ENCODE measurements at regions not wholly inside any gene's neighbourhood (a gene's known extent, or its start where the extent isn't known, plus 50 kb on each side); places are given as distances from the start of the nearest gene placed in this dataset.
"Not testable (repeated sequence)": the region's sequence is repeated elsewhere in the genome, so short reads cannot be mapped to it uniquely, and the experiment has no call there.

DNA sequence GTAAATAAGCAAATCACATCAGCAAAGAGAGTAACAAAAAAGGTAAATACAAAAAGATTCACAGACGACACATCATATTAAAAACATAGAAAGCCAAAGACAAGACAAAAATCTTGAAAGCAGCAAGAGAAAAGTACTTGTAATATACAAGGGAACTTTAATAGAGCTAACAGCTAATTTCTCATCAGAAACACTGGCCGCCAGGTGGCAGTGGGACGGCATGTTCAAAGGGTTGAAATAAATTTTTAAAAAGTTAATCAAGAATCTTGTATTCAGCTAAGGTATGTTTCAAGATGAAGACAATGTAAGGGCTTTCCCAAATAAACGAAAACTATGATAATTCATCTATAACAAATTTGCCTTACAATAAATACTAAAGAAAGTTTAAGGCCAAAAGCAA, 358.1 kb downstream of the LRRIQ3 start:
- DNase-seq: no peak

DNA sequence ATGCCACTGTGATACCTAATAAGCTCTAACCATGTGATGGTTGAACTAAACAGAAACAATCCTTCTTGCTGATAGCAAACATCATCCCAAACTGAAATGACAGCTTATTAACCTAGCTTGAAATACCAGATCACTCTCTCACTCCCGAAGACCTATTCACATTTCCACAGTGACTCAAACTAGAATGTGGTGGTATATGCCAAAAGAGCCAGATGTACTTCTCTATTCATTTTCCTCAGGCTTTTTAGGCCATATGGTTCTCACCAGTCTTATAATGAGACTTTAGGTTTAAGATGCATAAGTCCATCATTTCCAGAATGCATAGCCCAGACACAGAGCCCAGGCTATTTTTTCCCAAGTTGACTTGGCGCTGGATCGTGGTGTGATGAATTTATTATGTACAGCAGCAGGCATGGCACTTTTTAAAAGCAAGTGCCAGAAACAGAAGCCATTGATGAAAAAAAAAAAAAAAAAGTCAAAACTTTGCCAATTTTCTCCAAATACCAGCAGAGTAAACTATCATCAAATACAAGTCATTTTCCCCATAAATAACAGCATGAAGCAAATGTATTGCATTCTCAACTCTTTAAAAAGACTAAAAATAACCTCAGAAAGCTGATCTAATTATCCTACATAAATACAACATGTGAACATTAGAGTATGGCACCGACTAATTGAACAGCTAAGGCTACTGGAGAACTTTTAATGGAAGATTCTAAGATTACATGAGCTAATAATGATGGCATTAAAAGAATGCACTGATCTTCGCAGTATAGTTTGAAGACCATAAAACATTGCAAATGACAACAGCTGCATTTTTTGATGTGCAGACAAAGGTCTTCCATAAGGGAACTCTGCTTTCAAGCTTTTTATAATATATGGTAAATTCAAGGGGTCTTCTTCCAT, 365.4 kb downstream of the LRRIQ3 start:
- no peak for DNase-seq

DNA sequence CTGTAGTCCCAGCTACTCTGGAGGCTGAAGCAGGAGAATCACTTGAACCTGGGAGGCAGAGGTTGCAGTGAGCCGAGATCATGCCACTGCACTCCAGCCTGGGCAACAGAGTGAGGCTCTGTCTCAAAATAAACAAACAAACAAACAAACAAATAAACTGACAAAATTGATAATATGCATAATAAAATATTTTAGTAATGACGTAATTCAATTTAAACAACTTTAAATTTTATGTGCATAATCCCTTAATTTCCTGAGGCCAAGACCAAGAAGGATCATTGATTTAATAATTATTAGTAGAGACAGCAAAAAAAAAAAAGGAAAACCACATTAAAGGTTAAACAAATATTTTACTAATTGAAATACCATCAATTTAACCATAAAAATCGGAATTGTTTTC, 370.7 kb downstream of the LRRIQ3 start:
- not testable (repeated sequence) for DNase-seq

DNA sequence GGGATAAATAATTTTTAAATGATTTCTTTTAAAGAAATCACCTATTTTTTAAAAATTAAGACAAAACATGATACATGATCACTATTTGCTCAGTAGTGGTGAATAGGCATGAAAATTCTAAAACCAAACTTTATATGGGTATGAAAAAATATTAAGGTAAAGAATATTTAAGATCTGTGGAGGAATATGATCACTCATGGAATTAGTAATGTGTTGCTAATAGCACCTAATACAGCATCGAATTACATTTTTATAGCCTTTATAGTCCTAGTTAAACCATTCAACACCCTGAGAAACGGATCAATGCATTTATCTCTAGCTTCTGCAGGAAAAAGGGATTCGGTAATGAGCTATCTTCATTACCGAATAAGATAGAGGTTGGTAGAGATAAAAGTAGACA, 373.9 kb downstream of the LRRIQ3 start:
- no peak for DNase-seq

DNA sequence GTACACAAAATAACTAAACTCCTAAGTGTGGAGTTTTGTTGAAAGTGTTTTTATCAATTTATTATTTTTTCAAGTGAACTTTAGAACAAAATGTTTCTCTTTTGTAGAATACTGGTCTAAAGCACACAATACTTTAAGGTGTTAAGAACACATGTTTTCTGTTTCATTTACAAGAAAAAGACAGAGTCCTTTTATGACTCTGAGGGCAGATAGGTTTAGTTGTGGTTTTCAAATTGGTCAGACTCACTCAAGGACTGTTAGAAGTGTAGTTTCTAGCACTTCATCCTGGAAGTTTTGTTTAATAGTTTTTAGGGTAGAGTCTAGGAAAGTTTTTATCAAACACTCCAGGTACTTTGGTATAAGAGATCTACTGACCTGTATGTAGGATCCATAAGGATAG, 376.5 kb downstream of the LRRIQ3 start:
- DNase-seq: no peak

DNA sequence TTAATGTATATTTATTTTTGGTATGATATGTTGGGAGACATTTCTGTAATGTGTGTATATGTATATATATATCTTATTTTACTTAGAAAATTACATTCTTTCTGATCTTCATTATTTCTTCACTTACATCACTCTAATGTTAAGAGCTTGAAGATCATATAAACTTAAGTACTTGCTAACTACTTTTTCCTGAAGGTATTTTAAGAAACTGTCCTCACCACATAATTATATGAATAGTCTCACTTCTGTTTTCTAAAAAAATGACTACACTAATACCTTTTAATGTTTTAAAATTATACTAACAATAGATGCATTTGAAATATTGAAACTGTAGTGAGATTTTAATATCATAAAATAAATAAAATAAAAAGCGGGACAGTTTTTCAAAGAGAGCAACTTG, 377.1 kb downstream of the LRRIQ3 start:
- DNase-seq: no peak

DNA sequence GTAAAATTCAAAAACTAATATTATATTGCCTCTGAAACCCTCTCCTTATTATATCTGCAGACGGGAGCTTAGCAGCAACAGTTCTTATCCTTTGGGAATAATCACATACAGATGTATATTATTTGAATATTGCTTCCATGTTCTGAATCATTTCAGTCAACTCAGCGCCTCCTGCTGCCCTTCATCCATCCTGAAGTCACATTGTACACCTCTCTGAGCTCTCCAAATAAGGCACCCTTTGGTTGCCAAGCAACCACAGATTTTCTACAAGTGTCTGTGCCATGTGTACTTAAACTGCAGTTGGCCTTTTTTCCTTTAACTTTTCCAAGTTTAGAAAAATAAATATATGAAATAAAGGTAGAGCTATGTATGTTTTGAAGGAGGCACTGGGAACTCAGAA, 384.3 kb downstream of the LRRIQ3 start:
- peak; percentile 35 for DNase-seq

DNA sequence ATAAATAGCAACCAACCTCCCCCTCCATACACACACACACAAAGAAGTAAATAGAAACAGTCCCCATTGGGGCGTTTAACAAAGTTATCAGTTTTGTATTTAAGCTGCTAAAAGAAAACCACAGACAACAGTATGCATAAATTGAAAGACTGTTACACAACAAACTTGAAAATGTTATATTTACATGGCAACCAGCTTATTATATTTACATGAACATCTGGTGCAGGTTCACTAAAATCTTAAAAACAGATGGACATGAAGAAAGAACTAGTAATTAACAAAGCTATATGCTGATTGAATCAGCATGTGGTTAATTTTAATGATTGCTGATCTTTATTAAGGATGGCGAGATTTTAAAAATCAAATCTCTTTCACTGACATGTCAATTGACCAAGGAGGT, 384.7 kb downstream of the LRRIQ3 start:
- no peak for DNase-seq

DNA sequence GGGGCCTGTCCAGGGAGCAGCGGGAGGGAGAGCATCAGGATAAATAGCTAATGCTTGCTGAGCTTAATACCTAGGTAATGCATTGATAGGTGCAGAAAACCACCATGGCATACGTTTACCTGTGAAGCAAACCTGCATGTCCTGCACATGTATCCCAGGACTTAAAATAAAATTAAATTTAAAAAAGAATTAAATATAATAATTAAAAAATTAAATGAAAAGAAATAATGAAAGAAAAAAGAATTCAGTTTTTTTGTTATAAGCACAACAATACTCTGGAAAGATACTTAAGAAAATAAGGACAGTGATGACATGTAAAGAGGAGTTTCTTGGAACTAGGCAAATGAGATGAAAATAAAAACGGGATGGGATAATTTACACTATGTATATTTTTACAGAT, 386.2 kb downstream of the LRRIQ3 start:
- no peak for DNase-seq

DNA sequence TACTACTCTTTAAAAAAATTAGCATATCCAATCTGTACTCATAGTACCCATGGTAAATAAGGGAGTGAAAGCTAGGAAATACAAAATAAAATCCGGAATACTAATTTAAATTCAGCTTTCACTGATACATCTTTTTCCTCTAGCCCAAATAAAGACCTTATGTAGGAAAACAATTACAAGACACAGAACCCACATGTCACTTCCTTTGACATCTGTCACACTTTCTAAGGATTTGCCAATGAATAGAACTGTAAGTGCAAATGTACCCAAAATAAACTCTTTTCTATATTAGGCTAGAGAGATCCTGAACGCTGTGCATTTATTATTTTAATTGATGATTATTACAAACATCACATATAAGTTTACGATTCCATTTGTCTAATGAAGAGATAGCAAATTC, 393.0 kb downstream of the LRRIQ3 start:
- DNase-seq: no peak

DNA sequence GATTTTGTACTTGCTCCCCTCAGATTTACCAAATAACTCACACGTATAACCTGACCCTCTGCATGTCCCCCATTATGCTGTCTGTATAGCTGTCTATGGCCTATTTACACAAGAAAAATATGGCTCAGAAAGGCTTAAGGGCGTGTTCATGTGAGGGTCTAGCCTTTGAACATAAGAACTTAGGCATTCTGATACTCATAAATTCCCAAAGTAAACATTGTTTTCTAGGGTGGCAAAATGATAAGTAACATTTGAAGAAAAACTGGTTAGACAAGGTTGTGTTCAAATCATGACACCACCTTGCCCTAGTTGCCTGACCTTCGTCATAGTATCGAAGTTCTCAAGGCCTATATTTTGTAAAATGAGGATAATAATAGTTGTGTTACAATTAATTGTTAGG, 394.6 kb downstream of the LRRIQ3 start:
- DNase-seq: no peak

DNA sequence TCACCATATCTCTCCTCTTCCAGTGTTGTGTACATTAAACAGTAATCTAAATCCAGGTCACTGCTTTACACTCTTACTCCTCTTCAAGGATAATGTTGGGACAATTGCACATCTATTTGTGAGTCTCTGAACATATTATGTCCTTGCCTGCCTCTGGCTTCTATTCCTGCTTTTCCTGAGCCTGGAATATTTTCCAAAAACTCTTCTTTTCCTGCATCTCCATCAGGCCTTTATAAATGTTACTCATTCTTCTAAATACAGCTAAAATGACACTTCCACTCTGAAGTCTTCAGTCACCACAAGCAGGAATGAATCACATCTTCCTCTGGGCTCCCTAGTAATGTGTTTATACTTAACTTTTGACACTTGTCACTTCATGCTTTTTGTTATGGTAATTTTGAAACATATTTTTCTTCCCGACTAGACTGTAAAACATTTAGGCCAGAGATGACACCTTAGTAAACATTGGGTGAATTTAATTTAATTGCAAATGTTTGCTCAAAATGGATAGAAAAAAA, 396.0 kb downstream of the LRRIQ3 start:
- DNase-seq: no peak

DNA sequence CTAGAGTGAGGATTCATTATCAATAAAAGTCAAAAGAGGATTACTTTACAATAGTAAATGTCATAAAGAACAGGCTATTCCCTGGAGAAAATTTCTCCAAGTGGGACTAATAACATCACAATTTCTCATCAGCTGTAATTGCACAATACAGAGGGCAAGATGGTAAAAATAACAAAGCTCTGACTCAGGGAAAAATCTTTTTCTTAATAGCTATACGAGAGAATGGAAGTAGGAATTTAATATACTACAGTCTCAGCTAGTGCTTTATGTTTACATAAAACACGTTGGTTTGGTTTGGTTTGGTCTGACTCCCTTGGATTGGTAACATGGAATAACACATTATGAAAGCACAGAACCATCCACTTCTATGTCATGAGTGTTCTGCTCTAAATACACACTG, 397.6 kb downstream of the LRRIQ3 start:
- no peak for DNase-seq

DNA sequence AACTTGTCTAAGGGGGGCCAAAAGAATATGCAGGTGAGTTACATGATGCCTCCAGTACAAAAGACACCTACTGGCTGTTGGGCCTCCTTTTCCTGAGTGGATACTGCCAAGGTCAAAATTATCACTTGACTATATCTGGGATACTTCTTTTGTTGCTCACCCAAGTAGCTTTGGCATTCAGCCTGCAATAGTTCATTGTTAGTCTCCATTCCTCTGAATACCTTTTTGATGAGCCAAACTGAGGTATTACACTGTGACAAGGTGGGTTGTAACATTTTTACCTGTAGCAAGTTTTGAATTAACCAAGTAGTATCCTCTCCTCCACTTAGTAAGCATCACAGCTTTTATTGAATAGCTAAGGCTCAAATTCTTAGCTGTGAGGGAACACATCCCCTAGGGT, 408.0 kb downstream of the LRRIQ3 start:
- DNase-seq: no peak

DNA sequence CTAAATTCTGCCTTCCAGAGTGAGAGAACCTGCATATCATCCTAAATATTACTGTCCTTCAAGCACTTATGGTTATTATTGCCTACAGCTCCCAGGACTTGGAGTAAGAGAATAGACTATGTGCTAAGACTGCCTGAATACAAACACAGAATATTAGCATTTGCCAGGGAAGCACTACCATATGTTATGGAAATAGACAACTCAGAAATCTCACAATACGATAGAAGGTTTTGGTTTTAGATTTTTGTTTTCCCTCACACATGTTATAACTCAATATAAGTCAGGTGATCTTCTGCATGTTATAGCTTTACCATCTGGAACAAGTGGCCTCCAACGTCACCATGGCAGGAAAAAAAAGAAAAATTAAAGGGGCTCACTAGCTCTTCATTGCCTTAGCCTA, 413.9 kb downstream of the LRRIQ3 start:
- no peak for DNase-seq

DNA sequence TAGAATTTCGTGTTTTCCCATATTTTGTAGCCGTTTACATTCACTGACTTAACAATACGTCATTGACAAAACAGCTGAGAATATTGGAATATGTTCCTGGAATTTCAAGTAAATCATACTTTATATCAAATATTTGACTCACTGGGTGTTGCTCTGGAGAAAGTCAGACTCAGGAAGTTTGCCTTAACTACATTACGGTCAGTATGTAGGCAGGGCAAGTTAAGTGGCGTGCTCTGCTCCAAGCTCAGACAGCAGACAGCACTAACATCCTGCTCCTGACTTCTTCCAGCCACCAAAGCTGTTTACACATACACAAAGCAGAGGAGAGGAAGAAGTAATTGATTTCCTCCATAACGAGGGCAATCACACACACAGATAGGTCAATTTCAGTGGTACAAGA, 414.6 kb downstream of the LRRIQ3 start:
- DNase-seq: no peak

DNA sequence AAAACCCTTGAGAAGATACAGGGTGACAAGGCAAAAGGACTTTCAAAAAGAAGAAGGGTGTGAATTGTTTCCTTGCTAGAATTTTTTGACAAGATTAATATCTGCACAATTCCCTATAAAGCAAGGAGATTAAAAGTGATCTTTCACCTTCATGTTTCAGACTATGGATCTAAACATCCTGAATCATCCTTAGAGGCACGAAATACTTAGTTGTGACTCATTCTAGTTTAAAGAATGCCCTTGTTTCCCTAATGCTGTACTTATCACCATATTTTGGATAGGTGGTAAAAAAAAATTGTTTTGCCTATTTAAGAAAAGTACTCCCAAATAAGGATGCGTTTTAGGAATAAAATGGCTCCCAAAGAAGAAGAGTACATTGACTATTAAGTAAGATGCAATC, 415.1 kb downstream of the LRRIQ3 start:
- no peak for DNase-seq

DNA sequence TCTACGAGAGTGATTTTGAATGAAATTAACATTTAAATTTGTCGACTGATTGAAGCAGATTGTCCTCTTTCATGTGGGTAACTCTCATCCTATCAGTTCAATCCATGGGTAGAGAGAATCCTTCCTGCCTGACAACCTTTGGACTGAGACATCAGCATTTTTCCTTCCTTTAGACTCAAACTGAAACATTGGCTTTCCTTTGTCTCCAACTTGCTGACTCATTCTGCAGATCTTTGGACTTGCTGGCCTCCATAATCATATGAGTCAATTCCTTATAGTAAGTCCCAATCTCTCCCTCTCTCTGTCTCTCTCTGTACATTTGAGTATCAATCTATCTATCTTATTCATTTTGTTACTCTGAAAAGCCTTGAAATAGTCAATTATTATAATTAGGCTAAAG, 416.7 kb downstream of the LRRIQ3 start:
- no peak for DNase-seq

DNA sequence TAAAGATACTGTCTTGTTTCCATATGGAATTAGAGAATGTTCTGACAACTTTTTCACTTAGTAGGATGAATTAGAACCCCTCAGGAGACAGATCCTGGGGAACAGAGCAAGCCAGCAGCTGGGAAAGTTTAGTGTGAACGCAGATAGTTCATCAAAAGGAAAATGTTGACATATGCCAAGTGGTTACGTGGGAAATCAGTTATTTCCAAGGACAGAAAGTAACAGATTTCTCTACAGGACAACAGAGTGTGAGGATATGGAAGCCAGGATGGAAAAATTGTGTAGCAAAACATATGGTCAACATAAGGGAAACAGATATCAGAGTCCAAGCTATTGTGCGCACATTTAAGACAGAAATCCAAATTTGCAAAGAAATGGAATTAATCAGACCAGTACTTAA, 419.5 kb downstream of the LRRIQ3 start:
- no peak for DNase-seq

DNA sequence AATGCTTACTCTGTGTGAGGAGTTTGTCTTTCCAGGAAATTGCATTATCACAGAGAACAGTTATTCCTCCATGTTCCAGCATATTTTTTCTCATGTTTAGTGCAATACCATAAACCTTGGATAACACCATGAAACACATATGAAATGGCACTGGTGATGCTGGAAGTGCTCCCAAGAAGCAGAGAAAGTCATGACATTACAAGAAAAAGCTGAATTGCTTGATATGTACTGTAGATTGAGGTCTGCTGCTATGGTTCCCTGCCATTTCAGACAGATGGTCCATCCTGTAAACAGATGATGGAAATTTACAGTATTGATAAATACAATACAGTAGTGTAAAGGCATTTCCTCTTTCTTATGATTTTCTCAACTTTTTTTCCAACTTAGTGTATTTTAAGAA, 422.1 kb downstream of the LRRIQ3 start:
- DNase-seq: no peak

DNA sequence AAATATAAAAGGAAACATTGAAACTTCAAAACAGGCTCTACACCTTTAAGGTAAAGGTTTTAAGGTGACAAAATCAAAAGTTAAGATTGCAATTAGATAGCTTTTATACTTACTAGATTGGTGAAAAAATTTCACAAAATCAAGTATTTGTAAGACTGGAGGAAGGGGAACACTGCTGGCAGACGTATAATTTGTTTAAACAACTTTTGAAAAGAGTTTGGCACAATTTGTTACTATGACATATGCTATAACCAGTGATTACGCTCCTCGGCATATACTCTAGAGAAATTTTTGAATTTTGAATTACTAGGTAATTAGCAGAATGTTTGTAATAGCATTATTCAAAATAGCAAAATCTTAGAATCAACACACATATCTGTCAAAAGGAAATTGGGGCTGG, 425.0 kb downstream of the LRRIQ3 start:
- no peak for DNase-seq

DNA sequence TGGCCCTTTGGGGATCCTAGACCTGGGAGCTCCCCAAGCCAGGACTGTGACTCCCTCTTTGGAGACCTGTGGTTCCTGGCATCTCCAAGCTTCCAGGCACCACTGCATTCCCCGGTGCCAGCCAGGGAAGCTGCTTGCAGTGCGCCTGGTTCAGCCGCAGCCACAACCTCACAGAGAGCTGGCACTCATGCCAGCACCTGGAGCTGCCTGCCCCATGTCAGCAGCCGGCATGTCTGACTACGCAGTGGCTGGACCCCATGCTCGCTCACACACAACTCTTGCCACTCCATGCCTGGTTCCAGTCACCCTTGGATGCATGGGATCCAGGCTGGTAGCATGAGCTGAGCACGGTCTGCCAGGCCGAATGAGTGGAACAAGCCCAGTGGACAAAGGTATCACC, 426.6 kb downstream of the LRRIQ3 start:
- DNase-seq: no peak

DNA sequence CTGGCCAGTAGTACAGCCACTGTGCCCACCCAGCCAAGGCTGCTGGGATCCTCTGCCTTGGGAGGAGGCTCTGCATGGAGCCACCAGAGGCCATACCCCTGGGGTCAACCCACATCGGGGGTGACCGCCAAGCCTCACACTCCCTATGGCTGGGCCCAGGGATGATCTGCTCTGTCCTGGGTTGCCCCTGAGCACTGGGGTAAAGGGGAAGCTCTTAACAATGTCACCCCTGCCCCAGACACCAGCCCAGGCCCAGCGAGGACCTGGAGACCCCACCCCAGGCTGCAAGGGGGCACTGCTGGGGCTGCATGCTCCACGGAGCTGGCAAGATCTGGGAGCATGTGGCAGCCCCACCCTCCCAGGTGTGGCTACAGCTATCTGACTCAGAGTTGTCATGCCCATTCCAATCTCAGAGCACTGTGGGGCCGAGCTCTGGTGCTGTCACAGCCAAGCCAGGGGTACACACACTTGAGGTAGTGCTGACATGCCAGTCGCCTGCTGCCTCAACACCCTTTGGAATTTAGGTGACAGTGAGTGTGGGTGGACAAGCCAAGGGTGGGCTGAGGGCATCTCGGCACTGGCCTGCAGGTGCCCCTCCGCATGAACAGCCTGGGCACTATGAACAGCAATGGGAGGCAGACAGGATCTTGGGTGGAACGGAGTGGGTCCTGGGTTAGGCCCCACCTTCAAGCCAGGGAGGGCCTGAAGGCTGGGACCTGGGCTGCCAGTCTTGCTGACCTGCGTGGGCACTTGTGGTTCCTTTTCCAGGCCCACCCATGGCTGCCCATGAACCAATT, 427.7 kb downstream of the LRRIQ3 start:
- no peak for DNase-seq

DNA sequence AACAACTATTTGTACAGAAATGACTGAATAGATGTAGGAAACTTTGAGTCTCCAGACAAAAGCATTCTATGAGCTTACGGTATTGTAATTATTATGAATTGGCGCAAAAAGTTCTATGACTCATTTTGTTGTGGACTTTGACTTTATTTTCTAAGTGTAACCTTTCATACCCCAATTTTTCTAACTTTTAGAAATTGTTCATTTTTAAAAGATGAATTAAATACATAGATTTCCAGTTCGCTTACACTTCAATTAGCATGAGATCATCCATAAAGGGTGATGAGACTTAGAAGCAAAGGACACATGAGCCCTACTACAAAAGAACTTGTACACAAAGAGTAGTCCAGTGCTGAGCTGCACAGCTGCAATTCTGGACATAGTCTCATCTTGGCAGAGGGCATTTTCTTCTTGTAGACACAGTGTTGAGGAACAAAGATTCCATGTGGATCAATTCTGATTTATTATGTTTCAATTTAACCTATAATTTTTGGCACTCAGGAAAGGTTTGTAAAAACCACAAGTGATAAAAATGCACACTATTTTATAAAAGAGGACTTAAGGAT, 431.1 kb downstream of the LRRIQ3 start:
- DNase-seq: no peak
